ENCODE measurements at regions not wholly inside any gene's neighbourhood (a gene's known extent, or its start where the extent isn't known, plus 50 kb on each side); places are given as distances from the start of the nearest gene placed in this dataset.
"Not testable (repeated sequence)": the region's sequence is repeated elsewhere in the genome, so short reads cannot be mapped to it uniquely, and the experiment has no call there.

GRCh38 chr10:125404902-125405301 is 244.5 kb upstream of the CTBP2 start:
- intact Hi-C loops (cut with micrococcal nuclease; ENCODE audit: unreplicated experiment); H3K27me3 ChIP-seq (replicated peaks in 1 of 2; ENCODE audit: control insufficient read depth in 2 of 2, insufficient read depth in 2 of 2, low read length in 1 of 2); DNase-seq (ENCODE audit: low read depth, low spot score); H3K27ac ChIP-seq (ENCODE audit: control insufficient read depth, insufficient read depth); H3K36me3 ChIP-seq (ENCODE audit: control insufficient read depth in 2 of 2, insufficient read depth in 2 of 2, low read length in 1 of 2); H3K79me2 ChIP-seq (ENCODE audit: control insufficient read depth, insufficient read depth, low read length); H3K4me1 ChIP-seq (ENCODE audit: control insufficient read depth, insufficient read depth, low read length); H4K20me1 ChIP-seq (ENCODE audit: control insufficient read depth, insufficient read depth); POLR2A ChIA-PET; H3K9ac ChIP-seq (ENCODE audit: control insufficient read depth, insufficient read depth, low read length); H3K4me3 ChIP-seq; RAD21 ChIA-PET (ENCODE audit: unreplicated experiment); H2AFZ ChIP-seq (ENCODE audit: control insufficient read depth, low read depth, low read length); ATAC-seq; H3K9me3 ChIP-seq (replicated peaks; ENCODE audit: control insufficient read depth, insufficient read depth, low read length); FAIRE-seq; SMC1A ChIA-PET (ENCODE audit: uncharacterized antibody, unreplicated experiment); H3K4me2 ChIP-seq (ENCODE audit: control insufficient read depth, insufficient read depth); CTCF ChIA-PET; in situ Hi-C loops (cut with MboI); BruUV-seq (replicated peaks): not testable (repeated sequence)

GRCh38 chr10:125401462-125401861 is 241.1 kb upstream of the CTBP2 start:
- intact Hi-C loops (cut with micrococcal nuclease; ENCODE audit: unreplicated experiment), result no loop called here
- RAD21 ChIA-PET (ENCODE audit: unreplicated experiment), result no interaction called here
- no peak overlapping the region for H3K27ac ChIP-seq (ENCODE audit: control insufficient read depth, insufficient read depth)
- H3K27me3 ChIP-seq (replicated peaks in 1 of 2; ENCODE audit: control insufficient read depth in 2 of 2, insufficient read depth in 2 of 2, low read length in 1 of 2), result no peaks in the 10 kb centered on the region
- in situ Hi-C loops (cut with MboI), result no loop called here
- no peaks in the 10 kb centered on the region for H3K36me3 ChIP-seq (ENCODE audit: control insufficient read depth in 2 of 2, insufficient read depth in 2 of 2, low read length in 1 of 2)
- FAIRE-seq (no peak), DNase-seq (ENCODE audit: low read depth, low spot score) (no peak), ATAC-seq (no peak)
- POLR2A ChIA-PET, result no interaction called here
- no peaks in the 10 kb centered on the region for H3K79me2 ChIP-seq (ENCODE audit: control insufficient read depth, insufficient read depth, low read length)
- no peak overlapping the region for H3K4me3 ChIP-seq
- no peaks in the 10 kb centered on the region for H3K4me1 ChIP-seq (ENCODE audit: control insufficient read depth, insufficient read depth, low read length)
- no peak for TF ChIP-seq ZBED1 (IDR thresholded peaks at IDR 0.05; ENCODE audit: borderline replicate concordance)
- H3K9ac ChIP-seq (ENCODE audit: control insufficient read depth, insufficient read depth, low read length), result no peak overlapping the region
- WGBS (ENCODE audit: insufficient coverage, insufficient replicate concordance, low lambda C conversion rate, missing lambda C conversion rate), result 24% methylated on average over 2 of the region's 2 CpGs
- SMC1A ChIA-PET (ENCODE audit: uncharacterized antibody, unreplicated experiment), result interaction anchor here (1.2 to 1.4 kb wide), 2 partner anchors 11 to 23 kb away, joined by 3 to 4 read pairs; no protein-coding TSS in a partner anchor
- H2AFZ ChIP-seq (ENCODE audit: control insufficient read depth, low read depth, low read length), result no peak overlapping the region
- no TSS peak for BruUV-seq (replicated peaks)
- H3K9me3 ChIP-seq (replicated peaks; ENCODE audit: control insufficient read depth, insufficient read depth, low read length), result no peaks in the 10 kb centered on the region
- CTCF ChIA-PET, result no interaction called here
- H3K4me2 ChIP-seq (ENCODE audit: control insufficient read depth, insufficient read depth), result no peak overlapping the region
- no peaks in the 10 kb centered on the region for H4K20me1 ChIP-seq (ENCODE audit: control insufficient read depth, insufficient read depth)

DNA sequence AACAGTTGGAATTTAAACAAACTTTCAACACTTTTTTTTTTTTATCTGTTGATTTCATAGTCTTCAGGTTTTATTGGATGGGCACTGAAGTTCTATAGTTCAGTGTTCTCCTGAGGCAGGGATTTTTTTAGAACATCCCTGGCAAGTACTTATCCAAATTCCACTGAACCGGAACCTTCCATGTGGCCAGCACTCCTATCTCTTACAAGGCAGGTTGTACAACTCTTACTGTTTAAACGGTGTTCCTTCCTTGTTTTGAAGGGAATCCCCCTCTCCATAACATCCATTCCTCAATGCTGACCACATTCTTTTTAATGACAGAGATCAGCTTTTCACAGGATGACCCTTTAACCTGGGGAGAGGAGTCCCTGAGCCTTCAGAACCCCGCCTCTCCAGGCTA is 238.9 kb upstream of the CTBP2 start:
- Histone ChIP-seq H3K9ac (ENCODE audit: control insufficient read depth, insufficient read depth, low read length) (no peak overlapping the region), H4K20me1 (ENCODE audit: control insufficient read depth, insufficient read depth) (no peaks in the 10 kb centered on the region), H3K4me3 (no peak overlapping the region), H3K36me3 (ENCODE audit: control insufficient read depth in 2 of 2, insufficient read depth in 2 of 2, low read length in 1 of 2) (no peaks in the 10 kb centered on the region), H3K4me2 (ENCODE audit: control insufficient read depth, insufficient read depth) (no peak overlapping the region), H3K79me2 (ENCODE audit: control insufficient read depth, insufficient read depth, low read length) (no peaks in the 10 kb centered on the region), H3K27ac (ENCODE audit: control insufficient read depth, insufficient read depth) (no peak overlapping the region), H2AFZ (ENCODE audit: control insufficient read depth, low read depth, low read length) (no peak overlapping the region), H3K4me1 (ENCODE audit: control insufficient read depth, insufficient read depth, low read length) (no peaks in the 10 kb centered on the region), H3K9me3 (replicated peaks; ENCODE audit: control insufficient read depth, insufficient read depth, low read length) (no peaks in the 10 kb centered on the region), H3K27me3 (replicated peaks in 1 of 2; ENCODE audit: control insufficient read depth in 2 of 2, insufficient read depth in 2 of 2, low read length in 1 of 2) (no peaks in the 10 kb centered on the region)
- FAIRE-seq (no peak), ATAC-seq (no peak), DNase-seq (ENCODE audit: low read depth, low spot score) (no peak)
- RAD21 ChIA-PET (ENCODE audit: unreplicated experiment), result no interaction called here
- in situ Hi-C loops (cut with MboI), result no loop called here
- no TSS peak for BruUV-seq (replicated peaks)
- SMC1A ChIA-PET (ENCODE audit: uncharacterized antibody, unreplicated experiment), result no interaction called here
- CTCF ChIA-PET, result no interaction called here
- intact Hi-C loops (cut with micrococcal nuclease; ENCODE audit: unreplicated experiment), result no loop called here
- 24% methylated on average over 3 of the region's 3 CpGs for WGBS (ENCODE audit: insufficient coverage, insufficient replicate concordance, low lambda C conversion rate, missing lambda C conversion rate)
- POLR2A ChIA-PET, result no interaction called here
- TF ChIP-seq SRF (IDR thresholded peaks at IDR 0.05; ENCODE audit: low read depth in 2 of 2, low read length in 2 of 2) (no peak), ZZZ3 (IDR thresholded peaks at IDR 0.05; ENCODE audit: control insufficient read depth, insufficient read length, low read depth) (no peak)
- TF ChIP-seq, protein P1, sequence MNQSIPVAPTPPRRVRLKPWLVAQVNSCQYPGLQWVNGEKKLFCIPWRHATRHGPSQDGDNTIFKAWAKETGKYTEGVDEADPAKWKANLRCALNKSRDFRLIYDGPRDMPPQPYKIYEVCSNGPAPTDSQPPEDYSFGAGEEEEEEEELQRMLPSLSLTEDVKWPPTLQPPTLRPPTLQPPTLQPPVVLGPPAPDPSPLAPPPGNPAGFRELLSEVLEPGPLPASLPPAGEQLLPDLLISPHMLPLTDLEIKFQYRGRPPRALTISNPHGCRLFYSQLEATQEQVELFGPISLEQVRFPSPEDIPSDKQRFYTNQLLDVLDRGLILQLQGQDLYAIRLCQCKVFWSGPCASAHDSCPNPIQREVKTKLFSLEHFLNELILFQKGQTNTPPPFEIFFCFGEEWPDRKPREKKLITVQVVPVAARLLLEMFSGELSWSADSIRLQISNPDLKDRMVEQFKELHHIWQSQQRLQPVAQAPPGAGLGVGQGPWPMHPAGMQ (IDR thresholded peaks at IDR 0.05; ENCODE audit: borderline replicate concordance), result no peak
- TF ChIP-seq, protein P2, sequence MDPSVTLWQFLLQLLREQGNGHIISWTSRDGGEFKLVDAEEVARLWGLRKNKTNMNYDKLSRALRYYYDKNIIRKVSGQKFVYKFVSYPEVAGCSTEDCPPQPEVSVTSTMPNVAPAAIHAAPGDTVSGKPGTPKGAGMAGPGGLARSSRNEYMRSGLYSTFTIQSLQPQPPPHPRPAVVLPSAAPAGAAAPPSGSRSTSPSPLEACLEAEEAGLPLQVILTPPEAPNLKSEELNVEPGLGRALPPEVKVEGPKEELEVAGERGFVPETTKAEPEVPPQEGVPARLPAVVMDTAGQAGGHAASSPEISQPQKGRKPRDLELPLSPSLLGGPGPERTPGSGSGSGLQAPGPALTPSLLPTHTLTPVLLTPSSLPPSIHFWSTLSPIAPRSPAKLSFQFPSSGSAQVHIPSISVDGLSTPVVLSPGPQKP (IDR thresholded peaks at IDR 0.05; ENCODE audit: low read depth, low read length), result no peak
